HG03097 (cell line): ENCODE measurements at regions not wholly inside any gene's neighbourhood (a gene's known extent, or its start where the extent isn't known, plus 50 kb on each side); places are given as distances from the start of the nearest gene placed in this dataset.
A peak's percentile ranks its signal among the peaks of the same experiment; 100 is the strongest.

Experiments
- ATAC-seq: cut with Tn5 transposase; IDR thresholded peaks from one replicate; pipeline ENCODE4 v1.9.1; 2021; ENCODE audit not compliant: unreplicated experiment, low FRiP score

DNA sequence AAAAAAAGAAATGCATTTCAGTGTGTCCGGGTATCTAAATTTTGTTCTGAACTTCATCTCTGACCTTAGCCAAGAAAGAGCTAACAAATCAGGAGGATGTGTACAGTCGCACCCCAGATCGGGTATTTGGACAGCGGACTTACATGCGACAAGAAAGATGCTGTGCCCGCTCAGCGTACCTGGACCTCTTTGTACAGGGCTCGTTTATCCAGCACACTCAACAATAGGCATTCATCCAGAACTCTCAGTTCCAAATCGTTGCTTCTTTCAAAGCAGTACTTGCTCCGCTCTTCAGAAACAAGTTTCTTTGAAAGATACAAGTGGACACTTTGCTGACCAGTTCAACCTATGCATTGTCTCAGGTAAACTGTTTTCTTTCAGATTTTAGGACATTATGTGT is 191.7 kb downstream of the LY86 start:
- ATAC-seq: no peak

- ATAC-seq: no peak
Measured at GRCh38 chr6:6781172-6781872, 192.8 kb downstream of the LY86 start.

DNA sequence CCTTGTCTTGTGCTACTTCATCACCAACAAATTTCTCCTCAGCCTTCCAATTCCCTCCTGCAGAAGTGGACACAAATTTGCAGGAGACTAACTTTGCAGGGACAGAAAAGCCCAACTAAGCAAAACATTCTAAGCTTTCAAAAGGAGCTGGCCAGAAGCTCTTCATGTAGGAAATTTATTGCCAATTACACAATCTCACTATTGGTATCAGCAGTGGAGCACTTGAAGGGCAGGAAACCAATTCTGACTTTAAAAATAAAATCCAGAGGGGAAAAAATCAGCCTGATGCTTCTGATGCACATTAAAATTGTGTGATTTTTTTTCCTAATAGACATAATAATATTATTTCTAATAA is 193.3 kb downstream of the LY86 start:
- no peak for ATAC-seq

- ATAC-seq: no peak
Measured at GRCh38 chr6:6783721-6784120, 195.2 kb downstream of the LY86 start.

- ATAC-seq: no peak
Measured at GRCh38 chr6:6784514-6785162, 196.1 kb downstream of the LY86 start.

- no peak for ATAC-seq
Measured at GRCh38 chr6:6785163-6785521, 196.6 kb downstream of the LY86 start.

DNA sequence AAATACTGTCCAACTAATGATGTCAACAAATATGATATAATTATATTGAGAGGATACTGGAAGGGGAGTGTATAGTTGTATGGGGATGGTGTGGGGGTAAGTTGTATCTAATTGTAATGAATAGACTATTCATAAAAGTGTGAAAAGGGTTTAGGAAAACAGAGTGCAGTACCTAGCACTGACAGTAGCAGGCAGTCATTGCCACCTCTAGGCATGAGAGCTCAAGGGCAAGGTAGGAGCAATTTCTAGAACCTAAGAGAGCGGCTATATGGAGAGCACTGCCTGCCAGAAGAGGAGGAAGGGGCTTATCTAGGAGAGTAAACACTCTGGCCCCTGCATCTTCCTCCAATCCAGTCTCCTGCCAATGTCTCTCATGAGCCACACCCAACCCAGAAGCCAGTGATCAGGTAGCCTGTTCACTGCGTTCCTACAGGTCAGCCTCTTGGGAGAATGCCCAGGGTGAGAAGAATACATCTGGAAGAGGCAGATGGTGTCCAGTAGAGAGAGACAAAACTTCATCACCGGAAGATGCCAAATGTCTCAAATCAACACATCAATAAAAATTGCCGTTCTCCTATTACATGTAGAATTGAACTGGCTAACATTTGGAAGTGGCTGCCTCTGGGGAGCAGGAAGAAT is 200.0 kb downstream of the LY86 start:
- no peak for ATAC-seq

- no peak for ATAC-seq
Measured at GRCh38 chr6:6790393-6790792, 201.9 kb downstream of the LY86 start.

- no peak for ATAC-seq
Measured at GRCh38 chr6:6790891-6791290, 202.4 kb downstream of the LY86 start.

DNA sequence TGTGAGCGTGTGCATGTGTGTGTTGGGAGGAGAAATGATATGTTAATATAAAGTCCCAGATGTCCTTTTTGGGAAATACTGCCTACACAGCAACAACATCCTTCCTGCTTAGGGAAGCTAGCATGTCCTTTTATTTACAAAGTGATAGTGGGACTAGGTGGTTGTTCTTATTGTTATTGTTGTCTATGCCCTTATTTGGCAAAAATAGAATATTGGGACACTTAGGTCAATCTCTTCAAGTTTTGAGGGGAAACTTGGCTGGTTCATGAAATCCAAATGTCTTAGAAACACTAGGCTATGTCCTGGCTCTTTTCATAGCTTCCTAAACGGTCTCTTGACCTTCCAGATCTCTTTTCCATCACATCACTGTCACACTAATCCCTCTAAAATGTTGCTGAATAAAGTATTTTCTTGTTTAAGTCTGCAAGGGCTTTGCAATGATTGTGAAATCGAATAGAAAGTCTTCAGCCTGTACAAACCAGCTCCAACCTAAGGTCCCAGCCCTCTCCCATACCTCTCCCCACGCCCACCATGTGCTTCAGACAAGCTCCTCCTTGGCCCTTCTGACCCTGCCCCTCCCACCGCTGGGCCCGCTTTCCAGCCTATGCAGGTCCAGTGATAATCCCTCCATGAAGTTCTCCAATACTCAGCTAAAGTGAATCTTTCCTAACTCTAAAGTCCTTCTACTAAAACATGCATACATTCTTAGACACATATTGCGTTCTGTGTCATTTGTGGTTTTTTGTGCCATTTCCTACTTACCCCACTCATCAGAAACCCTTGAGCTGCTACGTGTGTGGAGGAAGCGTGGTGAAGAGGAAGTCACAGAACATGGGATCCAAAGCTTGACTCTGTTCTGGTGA is 205.1 kb downstream of the LY86 start:
- no peak for ATAC-seq

DNA sequence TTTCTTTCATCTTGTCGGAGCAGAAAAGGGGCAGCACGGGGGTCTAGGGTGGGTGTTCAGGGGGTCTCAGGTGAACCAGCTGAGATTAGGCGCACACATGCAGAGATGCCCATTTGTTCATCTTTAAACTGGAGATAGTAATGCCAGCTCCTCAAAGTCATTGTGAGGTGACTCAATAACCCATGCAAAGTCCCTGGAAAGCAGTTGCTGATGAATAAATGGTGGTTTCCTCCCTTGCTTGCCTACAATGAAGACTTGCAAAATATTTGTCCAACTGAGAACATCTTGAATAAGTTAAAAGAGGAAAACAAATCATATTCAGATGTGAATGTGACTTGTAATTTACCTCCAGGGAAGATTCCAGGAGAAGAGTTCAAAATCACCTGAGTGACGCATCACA is 206.9 kb downstream of the LY86 start:
- ATAC-seq: no peak

DNA sequence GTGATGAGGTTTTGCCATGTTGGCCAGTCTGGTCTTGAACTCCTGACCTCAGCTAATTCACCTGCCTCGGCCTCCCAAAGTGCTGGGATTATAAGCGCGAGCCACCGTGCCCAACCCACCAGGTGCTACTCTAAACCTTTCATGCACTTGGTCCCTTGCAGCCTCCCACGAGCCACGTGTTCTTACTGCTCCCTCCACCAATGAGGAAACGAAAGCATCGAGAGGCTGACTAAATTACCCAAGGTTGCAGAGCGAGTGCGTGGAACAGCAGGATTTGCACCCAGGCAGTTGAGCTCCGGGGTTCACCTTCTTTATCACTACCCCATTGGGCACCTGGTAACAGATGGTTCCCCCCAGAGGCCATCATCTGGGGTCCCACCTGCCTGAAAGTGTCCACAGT is 208.3 kb downstream of the LY86 start:
- no peak for ATAC-seq

GRCh38 chr6:6798448-6798860 is 209.9 kb downstream of the LY86 start:
- ATAC-seq: no peak

DNA sequence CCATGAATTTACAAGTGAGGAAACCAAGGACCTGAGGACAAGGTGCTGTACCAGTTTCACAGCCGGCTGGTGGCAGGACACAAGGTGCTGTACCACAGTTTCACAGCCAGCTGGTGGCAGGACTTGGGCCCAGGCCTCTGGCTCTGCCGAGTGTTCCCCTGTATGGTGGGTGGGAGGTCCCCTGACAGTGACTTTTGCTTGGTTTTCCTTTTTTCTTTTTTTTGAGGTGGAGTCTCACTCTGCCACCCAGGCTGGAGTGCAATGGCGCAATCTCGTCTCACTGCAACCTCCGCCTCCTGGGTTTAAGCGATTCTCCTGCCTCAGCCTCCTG is 212.4 kb downstream of the LY86 start:
- no peak for ATAC-seq

DNA sequence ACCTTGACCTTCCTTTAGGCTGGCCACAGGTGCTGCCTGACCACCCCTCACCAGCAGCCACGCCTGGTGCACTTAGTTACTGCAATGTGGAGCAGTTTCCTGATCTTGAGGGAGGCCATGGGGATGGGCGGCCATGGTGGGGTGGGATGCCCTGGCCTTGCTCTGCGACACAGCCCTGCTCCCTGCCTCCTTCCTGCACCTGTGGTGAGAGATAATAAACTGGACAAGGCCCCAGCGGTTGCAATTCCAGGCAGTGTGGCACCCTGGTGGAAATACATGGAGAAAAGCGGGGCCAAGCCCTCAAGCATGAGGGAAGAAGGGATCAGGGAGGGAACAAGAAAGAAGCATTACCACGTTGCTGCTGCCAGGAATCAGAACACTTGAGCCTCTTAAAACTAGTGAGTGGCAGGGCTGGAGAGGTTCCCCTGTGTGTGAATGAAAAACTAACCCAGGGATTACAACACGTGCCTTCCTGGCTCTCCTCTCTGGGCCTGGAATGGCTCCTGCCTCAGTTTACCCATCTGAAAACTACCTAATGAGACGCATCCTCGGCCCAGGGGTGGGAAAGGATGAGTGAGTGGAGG is 213.2 kb downstream of the LY86 start:
- ATAC-seq: no peak

DNA sequence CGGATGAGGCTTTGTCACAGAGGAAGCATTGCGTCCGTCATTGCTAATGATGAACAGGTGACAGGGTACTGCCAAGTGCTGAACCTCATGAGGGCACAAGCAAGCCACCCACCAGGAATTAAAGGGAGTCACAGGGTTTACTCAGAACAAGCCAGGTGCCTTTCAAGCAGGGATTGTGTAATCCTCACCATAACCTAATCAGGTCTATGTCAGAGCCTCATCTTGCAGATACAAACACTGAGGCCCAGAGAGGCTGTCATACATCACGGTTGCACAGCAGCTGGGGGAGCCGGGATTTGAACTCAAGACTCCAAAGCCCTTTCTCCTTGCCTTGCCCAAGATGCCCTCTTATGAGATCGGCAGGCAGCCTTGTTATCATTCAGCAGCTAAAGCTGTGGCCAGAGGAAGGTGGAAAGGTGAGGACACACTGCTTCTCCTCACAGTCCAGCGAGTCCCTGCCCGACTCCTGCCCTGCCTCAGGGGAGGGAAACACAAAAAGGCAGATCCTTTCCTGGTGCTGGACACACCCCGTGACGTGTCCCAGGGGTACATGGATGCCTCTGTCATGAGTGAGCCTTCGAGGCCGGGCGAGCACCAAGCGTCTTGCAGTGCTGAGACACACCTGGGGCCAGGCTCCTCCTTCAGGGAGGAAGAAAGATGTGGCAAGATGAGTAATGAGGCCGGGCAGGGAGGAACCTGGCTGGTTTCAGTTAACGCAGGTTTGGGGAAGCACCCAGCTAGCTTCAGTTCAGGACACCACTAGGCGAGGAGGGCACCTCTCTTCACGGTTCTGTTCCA is 214.9 kb downstream of the LY86 start:
- peak; percentile 69 for ATAC-seq

DNA sequence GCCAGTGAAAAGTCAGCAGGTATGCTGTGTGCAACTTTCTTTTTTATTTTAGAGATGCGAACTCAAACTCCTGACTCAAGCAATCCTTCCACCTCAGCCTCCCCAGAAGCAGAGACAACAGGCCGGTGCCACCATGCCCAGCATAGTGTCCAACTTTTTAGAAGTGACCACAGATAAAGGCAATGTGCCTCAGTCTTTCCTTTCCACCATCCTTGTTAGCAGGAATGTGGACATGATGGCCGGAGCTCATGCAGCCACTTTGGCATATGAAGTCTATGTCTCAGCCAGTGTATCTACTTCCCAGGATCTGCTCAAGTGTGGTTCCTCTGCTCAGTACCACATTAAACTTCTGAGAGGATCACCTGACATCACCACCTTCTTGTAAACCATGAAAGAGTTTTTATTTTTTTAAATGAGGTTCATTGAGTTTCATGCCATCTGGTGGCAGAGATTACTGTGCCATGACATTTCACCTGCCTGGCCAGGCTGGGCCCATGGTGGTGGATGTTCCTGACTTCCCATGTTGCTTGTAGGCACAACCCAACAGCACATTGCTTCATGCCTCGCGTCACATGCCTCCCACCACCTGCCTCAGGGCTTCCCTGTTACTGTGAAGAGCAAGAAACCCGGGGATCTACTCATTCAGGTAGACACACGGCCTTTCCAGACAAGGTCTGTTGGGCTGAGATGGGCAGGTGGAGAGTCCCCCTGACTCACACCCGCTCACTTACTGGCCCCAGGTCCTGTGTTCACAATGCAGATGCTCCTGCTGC is 216.5 kb downstream of the LY86 start:
- ATAC-seq: no peak

GRCh38 chr6:6806844-6807518 is 218.5 kb downstream of the LY86 start:
- ATAC-seq: no peak

- ATAC-seq: no peak
Measured at GRCh38 chr6:6808343-6808742, 219.8 kb downstream of the LY86 start.
